SK-N-SH (cell line): ENCODE measurements at regions not wholly inside any gene's neighbourhood (a gene's known extent, or its start where the extent isn't known, plus 50 kb on each side); places are given as distances from the start of the nearest gene placed in this dataset.

Experiments
- EP300 ChIP-seq, 2 experiments: IDR thresholded peaks; 2 replicates each; pipeline versions ENCODE4 v1.4.0 to v1.6.1; 2012; ENCODE audit warnings: borderline replicate concordance in 1 of 2, low read depth in 1 of 2, low read length in 1 of 2
- FOXM1 ChIP-seq: IDR thresholded peaks from 2 replicates; pipeline ENCODE4 v1.4.0; 2012; ENCODE audit warnings: low read depth, mild to moderate bottlenecking
- RAD21 ChIP-seq: IDR thresholded peaks from 2 replicates; pipeline ENCODE4 v1.6.1; 2012; ENCODE audit warnings: mild to moderate bottlenecking, low read length
- SMC3 ChIP-seq: IDR thresholded peaks from 2 replicates; pipeline ENCODE4 v1.6.1; 2012; ENCODE audit warnings: low read depth, low read length, improper control_type of control experiment
- USF1 ChIP-seq: IDR thresholded peaks from 2 replicates; pipeline ENCODE4 v1.4.0; 2012; ENCODE audit warnings: low read depth, borderline replicate concordance
- USF2 ChIP-seq: fragments of 150-350 bp; IDR thresholded peaks from 2 replicates; pipeline ENCODE4 v1.6.1; 2017; ENCODE audit warnings: antibody characterized with exemption, low read length, low read depth, borderline replicate concordance
- TF ChIP-seq, protein P1 (sequence below): fragments of 200-600 bp; sonication (generic); IDR thresholded peaks from 2 replicates; pipeline ENCODE4 v1.6.1; 2017; ENCODE audit warnings: antibody characterized with exemption, mild to moderate bottlenecking, moderate library complexity
- TF ChIP-seq, protein P2 (sequence below): IDR thresholded peaks from 2 replicates; pipeline ENCODE4 v1.6.1; 2012; ENCODE audit warnings: mild to moderate bottlenecking, low read depth, low read length, moderate library complexity

DNA sequence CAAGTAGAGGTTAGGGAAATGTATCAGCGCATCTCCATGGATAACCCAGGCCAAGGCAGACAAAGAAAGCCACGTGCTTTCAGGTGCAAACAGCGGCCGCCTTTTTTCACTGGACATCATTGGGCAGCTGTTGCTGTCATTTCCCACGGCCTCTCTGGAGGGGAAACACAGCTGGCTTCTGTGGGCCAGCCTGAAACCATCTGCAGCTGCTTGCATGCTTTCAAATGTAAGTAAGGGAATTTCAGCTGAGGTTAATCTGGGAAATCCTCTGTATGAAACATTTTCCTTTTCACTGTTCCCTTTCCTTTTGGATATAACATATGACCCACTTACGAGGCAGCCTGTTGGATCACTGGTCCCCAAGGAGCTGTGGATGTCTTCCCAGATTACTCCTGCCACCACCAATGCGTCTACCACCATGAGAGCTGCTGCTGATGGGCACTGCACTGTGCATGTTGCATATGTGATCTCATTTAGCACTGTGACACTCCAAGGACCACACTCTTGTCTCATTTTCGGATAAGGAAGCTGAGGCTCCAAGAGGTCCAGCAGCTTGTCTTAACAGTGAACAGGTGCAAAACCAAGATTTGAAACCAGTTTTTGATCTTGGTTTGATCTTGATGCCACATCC is 106.3 kb downstream of the C9orf152 start:
- TF ChIP-seq, protein P1, sequence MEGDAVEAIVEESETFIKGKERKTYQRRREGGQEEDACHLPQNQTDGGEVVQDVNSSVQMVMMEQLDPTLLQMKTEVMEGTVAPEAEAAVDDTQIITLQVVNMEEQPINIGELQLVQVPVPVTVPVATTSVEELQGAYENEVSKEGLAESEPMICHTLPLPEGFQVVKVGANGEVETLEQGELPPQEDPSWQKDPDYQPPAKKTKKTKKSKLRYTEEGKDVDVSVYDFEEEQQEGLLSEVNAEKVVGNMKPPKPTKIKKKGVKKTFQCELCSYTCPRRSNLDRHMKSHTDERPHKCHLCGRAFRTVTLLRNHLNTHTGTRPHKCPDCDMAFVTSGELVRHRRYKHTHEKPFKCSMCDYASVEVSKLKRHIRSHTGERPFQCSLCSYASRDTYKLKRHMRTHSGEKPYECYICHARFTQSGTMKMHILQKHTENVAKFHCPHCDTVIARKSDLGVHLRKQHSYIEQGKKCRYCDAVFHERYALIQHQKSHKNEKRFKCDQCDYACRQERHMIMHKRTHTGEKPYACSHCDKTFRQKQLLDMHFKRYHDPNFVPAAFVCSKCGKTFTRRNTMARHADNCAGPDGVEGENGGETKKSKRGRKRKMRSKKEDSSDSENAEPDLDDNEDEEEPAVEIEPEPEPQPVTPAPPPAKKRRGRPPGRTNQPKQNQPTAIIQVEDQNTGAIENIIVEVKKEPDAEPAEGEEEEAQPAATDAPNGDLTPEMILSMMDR: no peak
- no peak for TF ChIP-seq SMC3
- TF ChIP-seq EP300 (IDR thresholded peaks at IDR 0.05; ENCODE audit: borderline replicate concordance in 1 of 2, low read depth in 1 of 2, low read length in 1 of 2): no peak
- TF ChIP-seq, protein P2, sequence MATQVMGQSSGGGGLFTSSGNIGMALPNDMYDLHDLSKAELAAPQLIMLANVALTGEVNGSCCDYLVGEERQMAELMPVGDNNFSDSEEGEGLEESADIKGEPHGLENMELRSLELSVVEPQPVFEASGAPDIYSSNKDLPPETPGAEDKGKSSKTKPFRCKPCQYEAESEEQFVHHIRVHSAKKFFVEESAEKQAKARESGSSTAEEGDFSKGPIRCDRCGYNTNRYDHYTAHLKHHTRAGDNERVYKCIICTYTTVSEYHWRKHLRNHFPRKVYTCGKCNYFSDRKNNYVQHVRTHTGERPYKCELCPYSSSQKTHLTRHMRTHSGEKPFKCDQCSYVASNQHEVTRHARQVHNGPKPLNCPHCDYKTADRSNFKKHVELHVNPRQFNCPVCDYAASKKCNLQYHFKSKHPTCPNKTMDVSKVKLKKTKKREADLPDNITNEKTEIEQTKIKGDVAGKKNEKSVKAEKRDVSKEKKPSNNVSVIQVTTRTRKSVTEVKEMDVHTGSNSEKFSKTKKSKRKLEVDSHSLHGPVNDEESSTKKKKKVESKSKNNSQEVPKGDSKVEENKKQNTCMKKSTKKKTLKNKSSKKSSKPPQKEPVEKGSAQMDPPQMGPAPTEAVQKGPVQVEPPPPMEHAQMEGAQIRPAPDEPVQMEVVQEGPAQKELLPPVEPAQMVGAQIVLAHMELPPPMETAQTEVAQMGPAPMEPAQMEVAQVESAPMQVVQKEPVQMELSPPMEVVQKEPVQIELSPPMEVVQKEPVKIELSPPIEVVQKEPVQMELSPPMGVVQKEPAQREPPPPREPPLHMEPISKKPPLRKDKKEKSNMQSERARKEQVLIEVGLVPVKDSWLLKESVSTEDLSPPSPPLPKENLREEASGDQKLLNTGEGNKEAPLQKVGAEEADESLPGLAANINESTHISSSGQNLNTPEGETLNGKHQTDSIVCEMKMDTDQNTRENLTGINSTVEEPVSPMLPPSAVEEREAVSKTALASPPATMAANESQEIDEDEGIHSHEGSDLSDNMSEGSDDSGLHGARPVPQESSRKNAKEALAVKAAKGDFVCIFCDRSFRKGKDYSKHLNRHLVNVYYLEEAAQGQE: no peak
- TF ChIP-seq USF2: no peak
- no peak for TF ChIP-seq RAD21
- no peak for TF ChIP-seq FOXM1
- no peak for TF ChIP-seq USF1
